Endothelial cell of umbilical vein (primary cell): ENCODE measurements at regions not wholly inside any gene's neighbourhood (a gene's known extent, or its start where the extent isn't known, plus 50 kb on each side); places are given as distances from the start of the nearest gene placed in this dataset.

Source experiments
- BruUV-seq: library from RNA; stranded (reverse); fragments of 400-500 nt; replicated peaks from 2 replicates; lab custom pipeline; 2021; lab: Mats Ljungman, UMichigan
- CTCF ChIA-PET: fragments of 300-600, 350-600 bp; sonication (Branson Sonifier 250); formaldehyde crosslinking; loops from one replicate; lab custom pipeline; 2021; ENCODE audit warnings: antibody characterized with exemption, inconsistent platforms; lab: Charles Lee
- POLR2A ChIA-PET: fragments of 300-600, 350-600 bp; sonication (Branson Sonifier 250); formaldehyde crosslinking; loops from one replicate; lab custom pipeline; 2021; ENCODE audit warnings: antibody characterized with exemption, inconsistent platforms; lab: Charles Lee
- DNase-seq: peaks from one replicate; pipeline ENCODE4 v3.0.0-alpha.2; 2011; ENCODE audit warnings: low read depth, low spot score
- FAIRE-seq: peaks from 2 replicates; lab custom pipeline; 2011; peaks lifted over from hg19 to GRCh38; lab: Jason Lieb, UNC
- H2AFZ ChIP-seq: 2 replicates; pipeline ENCODE4 v1.6.0; 2012; ENCODE audit warnings: low read depth, low read length, control low read depth, inconsistent platforms
- H3K27ac ChIP-seq: 2 replicates; pipeline ENCODE4 v1.5.1; 2011; ENCODE audit warnings: low read depth, mild to moderate bottlenecking, control low read depth, low read length, moderate library complexity; ENCODE audit not compliant: insufficient read depth
- H3K27me3 ChIP-seq, 2 experiments: 2 replicates each; pipeline versions ENCODE4 v1.6.0 to v1.6.1; 2011; ENCODE audit warnings: low read length in 2 of 2, mixed read lengths in 1 of 2; ENCODE audit not compliant: control insufficient read depth in 2 of 2, insufficient read depth in 2 of 2
- H3K36me3 ChIP-seq, 2 experiments: 2 replicates in 1 of 2; 3 replicates in 1 of 2; pipeline ENCODE4 v1.5.1; 2011; ENCODE audit warnings: low read length in 2 of 2, mild to moderate bottlenecking in 1 of 2, moderate library complexity in 1 of 2; ENCODE audit not compliant: control insufficient read depth in 2 of 2, insufficient read depth in 2 of 2; ENCODE audit errors: extremely low read depth in 1 of 2
- H3K4me1 ChIP-seq: 3 replicates; pipeline ENCODE4 v1.5.1; 2011; ENCODE audit warnings: mild to moderate bottlenecking, low read length; ENCODE audit not compliant: control insufficient read depth, insufficient read depth; ENCODE audit errors: extremely low read depth
- H3K4me2 ChIP-seq: 2 replicates; pipeline ENCODE4 v1.6.1; 2011; ENCODE audit warnings: low read length, control low read depth, mixed read lengths; ENCODE audit not compliant: insufficient read depth
- H3K4me3 ChIP-seq, 3 experiments: fragments of 200-600 bp in 1 of 3; sonication (generic), shearing (Covaris generic) in 1 of 3; replicated peaks in 1 of 3; 2 replicates each; pipeline ENCODE4 v1.5.1; 2011 to 2016; ENCODE audit warnings: control low read depth in 3 of 3, low read length in 3 of 3, mild to moderate bottlenecking in 2 of 3, inconsistent platforms in 1 of 3, low read depth in 1 of 3, moderate library complexity in 1 of 3; ENCODE audit not compliant: insufficient read depth in 1 of 3
- H3K79me2 ChIP-seq: 2 replicates; pipeline ENCODE4 v1.6.0; 2012; ENCODE audit warnings: low read length, inconsistent platforms; ENCODE audit not compliant: control insufficient read depth, insufficient read depth
- H3K9ac ChIP-seq: replicated peaks from 2 replicates; pipeline ENCODE3; 2011; ENCODE audit warnings: low read length, control low read depth; ENCODE audit not compliant: insufficient read depth; ENCODE audit errors: extremely low read depth
- H3K9me1 ChIP-seq: replicated peaks from 3 replicates; pipeline ENCODE4 v1.6.0; 2011; ENCODE audit warnings: mild to moderate bottlenecking, low read length; ENCODE audit not compliant: control insufficient read depth, insufficient read depth; ENCODE audit errors: extremely low read depth
- H3K9me3 ChIP-seq: replicated peaks from 2 replicates; pipeline ENCODE4 v1.5.1; 2012; ENCODE audit warnings: low read length, inconsistent platforms; ENCODE audit not compliant: control insufficient read depth, insufficient read depth
- H4K20me1 ChIP-seq: replicated peaks from 2 replicates; pipeline ENCODE3; 2011; ENCODE audit warnings: mild to moderate bottlenecking, low read length; ENCODE audit not compliant: control insufficient read depth, insufficient read depth; ENCODE audit errors: extremely low read depth
- EZH2 ChIP-seq: IDR thresholded peaks from 2 replicates; pipeline ENCODE4 v1.6.1; 2012; ENCODE audit warnings: borderline replicate concordance, low read depth, mild to moderate bottlenecking, moderate library complexity, low read length, inconsistent platforms; ENCODE audit not compliant: severe bottlenecking
- FOS ChIP-seq: IDR thresholded peaks from 2 replicates; pipeline ENCODE4 v1.6.1; 2011; ENCODE audit warnings: mild to moderate bottlenecking, low read length, moderate library complexity, borderline replicate concordance; ENCODE audit not compliant: insufficient read depth
- JUN ChIP-seq: IDR thresholded peaks from 2 replicates; pipeline ENCODE4 v1.6.1; 2011; ENCODE audit warnings: borderline replicate concordance, low read depth; ENCODE audit not compliant: insufficient read length, insufficient read depth
- MYC ChIP-seq: IDR thresholded peaks from one replicate; pipeline ENCODE4 v1.6.1; 2011; ENCODE audit warnings: mild to moderate bottlenecking, low read depth, low read length
- POLR2A ChIP-seq: IDR thresholded peaks from 2 replicates; pipeline ENCODE4 v1.6.1; 2012; ENCODE audit warnings: low read depth, mild to moderate bottlenecking, control low read depth, low read length
- dilution Hi-C: fragments of 300-500 bp; cut with MboI; formaldehyde crosslinking; loops from one replicate; pipeline ENCODE4 v1.15.0; 2019; ENCODE audit warnings: low sequenced_read_pairs; ENCODE audit not compliant: extremely low pct_ligation_motif_present
- intact Hi-C: fragments of 100-400 bp; cut with micrococcal nuclease; formaldehyde crosslinking; loops from one replicate; pipeline ENCODE4 v1.10.0; 2022
- TF ChIP-seq, protein P1 (sequence below), 2 donors: IDR thresholded peaks; 1 replicate in 1 of 2; 2 replicates in 1 of 2; pipeline ENCODE4 v1.5.1; 2011; ENCODE audit warnings: low read length in 2 of 2, mild to moderate bottlenecking in 2 of 2, moderate library complexity in 2 of 2, control low read depth in 1 of 2, inconsistent platforms in 1 of 2, low read depth in 1 of 2; ENCODE audit not compliant: insufficient read depth in 1 of 2; ENCODE audit errors: extremely low read depth in 1 of 2

- H3K27me3 ChIP-seq, result no peaks in the 10 kb centered on the region
- H3K4me2 ChIP-seq, result no peak overlapping the region
- H3K9me3 ChIP-seq, result no peaks in the 10 kb centered on the region
- no peaks in the 10 kb centered on the region for H4K20me1 ChIP-seq
- intact Hi-C loops (no loop called here), dilution Hi-C loops (no loop called here)
- H3K79me2 ChIP-seq, result no peaks in the 10 kb centered on the region
- POLR2A ChIA-PET, result no interaction called here
- H3K9ac ChIP-seq, result no peak overlapping the region
- H3K9me1 ChIP-seq, result no peaks in the 10 kb centered on the region
- CTCF ChIA-PET, result no interaction called here
- H3K36me3 ChIP-seq, result no peaks in the 10 kb centered on the region
- DNase-seq (no peak), FAIRE-seq (no peak)
- TF ChIP-seq FOS (no peak), MYC (no peak)
- TF ChIP-seq, protein P1, sequence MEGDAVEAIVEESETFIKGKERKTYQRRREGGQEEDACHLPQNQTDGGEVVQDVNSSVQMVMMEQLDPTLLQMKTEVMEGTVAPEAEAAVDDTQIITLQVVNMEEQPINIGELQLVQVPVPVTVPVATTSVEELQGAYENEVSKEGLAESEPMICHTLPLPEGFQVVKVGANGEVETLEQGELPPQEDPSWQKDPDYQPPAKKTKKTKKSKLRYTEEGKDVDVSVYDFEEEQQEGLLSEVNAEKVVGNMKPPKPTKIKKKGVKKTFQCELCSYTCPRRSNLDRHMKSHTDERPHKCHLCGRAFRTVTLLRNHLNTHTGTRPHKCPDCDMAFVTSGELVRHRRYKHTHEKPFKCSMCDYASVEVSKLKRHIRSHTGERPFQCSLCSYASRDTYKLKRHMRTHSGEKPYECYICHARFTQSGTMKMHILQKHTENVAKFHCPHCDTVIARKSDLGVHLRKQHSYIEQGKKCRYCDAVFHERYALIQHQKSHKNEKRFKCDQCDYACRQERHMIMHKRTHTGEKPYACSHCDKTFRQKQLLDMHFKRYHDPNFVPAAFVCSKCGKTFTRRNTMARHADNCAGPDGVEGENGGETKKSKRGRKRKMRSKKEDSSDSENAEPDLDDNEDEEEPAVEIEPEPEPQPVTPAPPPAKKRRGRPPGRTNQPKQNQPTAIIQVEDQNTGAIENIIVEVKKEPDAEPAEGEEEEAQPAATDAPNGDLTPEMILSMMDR (IDR thresholded peaks at IDR 0.05; ENCODE audit: extremely low read depth in 1 of 2, insufficient read depth in 1 of 2, low read depth in 1 of 2, low read length in 2 of 2), result no peak
- H3K4me3 ChIP-seq, result no peak overlapping the region
- no TSS peak for BruUV-seq
- H3K27ac ChIP-seq, result no peak overlapping the region
- H3K4me1 ChIP-seq, result no peaks in the 10 kb centered on the region
- no peak overlapping the region for H2AFZ ChIP-seq
These were observed 548.9 kb downstream of the MATN1 start for GRCh38 chr1:30174499-30174898.

- Histone ChIP-seq H3K36me3 (no peaks in the 10 kb centered on the region), H2AFZ (no peak overlapping the region), H3K27me3 (no peaks in the 10 kb centered on the region), H3K27ac (no peak overlapping the region), H3K9ac (no peak overlapping the region), H3K9me1 (no peaks in the 10 kb centered on the region), H4K20me1 (no peaks in the 10 kb centered on the region), H3K79me2 (no peaks in the 10 kb centered on the region), H3K4me3 (no peak overlapping the region), H3K4me2 (no peak overlapping the region), H3K4me1 (no peaks in the 10 kb centered on the region), H3K9me3 (no peaks in the 10 kb centered on the region)
- POLR2A ChIA-PET, result no interaction called here
- intact Hi-C loops, result no loop called here
- no peak for TF ChIP-seq MYC
- TF ChIP-seq EZH2, result no peak
- TF ChIP-seq JUN, result no peak
- TF ChIP-seq POLR2A, result no peak
- TF ChIP-seq, protein P1 (IDR thresholded peaks at IDR 0.05; ENCODE audit: extremely low read depth in 1 of 2, insufficient read depth in 1 of 2, low read depth in 1 of 2, low read length in 2 of 2), result no peak
- dilution Hi-C loops, result no loop called here
- BruUV-seq, result no TSS peak
- FAIRE-seq (no peak), DNase-seq (no peak)
- CTCF ChIA-PET, result no interaction called here
These were observed 549.8 kb downstream of the MATN1 start for GRCh38 chr1:30173560-30173959.
